ENCODE measurements at regions not wholly inside any gene's neighbourhood (a gene's known extent, or its start where the extent isn't known, plus 50 kb on each side); places are given as distances from the start of the nearest gene placed in this dataset.
A peak's percentile ranks its signal among the peaks of the same experiment; 100 is the strongest.

GRCh38 chr12:98144953-98145352 lies 370.4 kb upstream of the TMPO start:
- no peak for DNase-seq (ENCODE audit: low spot score)

GRCh38 chr12:98146043-98146442 lies 369.3 kb upstream of the TMPO start:
- no peak for DNase-seq (ENCODE audit: low spot score)

- no peak for DNase-seq (ENCODE audit: low spot score)
Measured at GRCh38 chr12:98146487-98146886, 368.9 kb upstream of the TMPO start.

- DNase-seq (ENCODE audit: low spot score), result no peak
Measured at GRCh38 chr12:98149270-98149669, 366.1 kb upstream of the TMPO start.

- no peak for DNase-seq (ENCODE audit: low spot score)
Measured at GRCh38 chr12:98149691-98150210, 365.6 kb upstream of the TMPO start.

- DNase-seq (ENCODE audit: low spot score), result no peak
Measured at GRCh38 chr12:98151105-98151590, 364.2 kb upstream of the TMPO start.

- no peak for DNase-seq (ENCODE audit: low spot score)
Measured at GRCh38 chr12:98151984-98152383, 363.4 kb upstream of the TMPO start.

GRCh38 chr12:98154850-98155249 lies 360.5 kb upstream of the TMPO start:
- DNase-seq (ENCODE audit: low spot score), result peak; percentile 69

- no peak for DNase-seq (ENCODE audit: low spot score)
Measured at GRCh38 chr12:98156697-98157096, 358.7 kb upstream of the TMPO start.

- no peak for DNase-seq (ENCODE audit: low spot score)
Measured at GRCh38 chr12:98162906-98163678, 352.3 kb upstream of the TMPO start.

- DNase-seq (ENCODE audit: low spot score), result no peak
Measured at GRCh38 chr12:98172304-98172703, 343.1 kb upstream of the TMPO start.

- no peak for DNase-seq (ENCODE audit: low spot score)
Measured at GRCh38 chr12:98172801-98173200, 342.6 kb upstream of the TMPO start.

GRCh38 chr12:98173773-98174427 lies 341.5 kb upstream of the TMPO start:
- DNase-seq (ENCODE audit: low spot score), result no peak

GRCh38 chr12:98174428-98174809 lies 341.0 kb upstream of the TMPO start:
- no peak for DNase-seq (ENCODE audit: low spot score)

GRCh38 chr12:98178126-98178525 lies 337.3 kb upstream of the TMPO start:
- no peak for DNase-seq (ENCODE audit: low spot score)

- no peak for DNase-seq (ENCODE audit: low spot score)
Measured at GRCh38 chr12:98179151-98179550, 336.2 kb upstream of the TMPO start.

GRCh38 chr12:98180603-98181002 lies 334.8 kb upstream of the TMPO start:
- no peak for DNase-seq (ENCODE audit: low spot score)

- no peak for DNase-seq (ENCODE audit: low spot score)
Measured at GRCh38 chr12:98182821-98183220, 332.6 kb upstream of the TMPO start.

GRCh38 chr12:98185606-98186005 lies 329.8 kb upstream of the TMPO start:
- DNase-seq (ENCODE audit: low spot score), result no peak

GRCh38 chr12:98188650-98189077 lies 326.7 kb upstream of the TMPO start:
- DNase-seq (ENCODE audit: low spot score), result no peak

- no peak for DNase-seq (ENCODE audit: low spot score)
Measured at GRCh38 chr12:98194591-98194990, 320.8 kb upstream of the TMPO start.

- DNase-seq (ENCODE audit: low spot score), result peak; percentile 22
Measured at GRCh38 chr12:98198261-98198982, 317.0 kb upstream of the TMPO start.
